ENCODE measurements at regions not wholly inside any gene's neighbourhood (a gene's known extent, or its start where the extent isn't known, plus 50 kb on each side); places are given as distances from the start of the nearest gene placed in this dataset.

DNA sequence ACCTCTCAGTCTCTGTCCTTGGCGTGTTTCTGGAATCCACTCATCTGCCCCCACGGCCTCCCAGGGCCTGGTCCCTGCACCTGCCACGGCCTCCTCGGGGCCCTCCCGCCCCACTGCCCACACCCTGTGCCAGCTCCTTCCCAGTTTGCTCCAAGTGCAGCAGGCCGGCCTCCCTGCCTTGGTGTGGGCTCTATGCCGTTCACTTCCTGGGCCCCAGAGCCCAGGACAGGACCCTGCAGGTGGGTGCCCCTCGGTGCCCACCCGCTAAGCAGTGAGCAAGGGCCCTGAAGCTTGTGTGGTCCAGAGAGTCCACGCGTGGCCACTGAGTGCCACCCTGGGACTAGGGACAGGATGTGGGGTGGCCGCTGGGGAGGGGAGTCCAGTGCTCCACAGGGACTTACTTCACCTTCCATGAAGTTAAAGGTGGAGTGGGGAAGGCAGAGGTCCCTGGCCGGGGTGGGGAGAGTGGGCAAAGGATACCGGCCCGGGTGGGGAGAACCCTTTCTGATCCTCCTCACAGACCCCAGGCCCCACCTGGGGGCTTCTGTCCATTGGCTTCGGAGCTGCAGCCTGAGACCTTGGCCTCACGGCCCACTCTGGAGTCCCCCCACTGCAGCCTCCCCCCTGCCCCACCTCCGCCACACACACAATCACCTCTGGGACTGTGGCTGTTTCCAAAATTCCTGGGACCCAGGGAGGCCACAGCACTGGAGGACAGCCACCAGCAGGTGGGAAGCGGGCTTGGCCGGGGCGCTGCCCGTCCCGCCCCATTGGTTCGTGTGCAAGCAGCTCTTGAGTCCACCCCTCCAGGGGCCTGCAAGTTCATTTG, 60.0 kb upstream of the NKX1-1 start:
- ChIA-PET CTCF (ENCODE audit: low intra/inter-chr PET ratio) (no interaction called here), POLR2A (no interaction called here)
- Histone ChIP-seq H3K9ac (ENCODE audit: insufficient read depth in 1 of 2, low read depth in 2 of 2, low read length in 2 of 2) (no peak overlapping the region), H3K27me3 (ENCODE audit: control insufficient read depth in 2 of 2, insufficient read depth in 2 of 2, low read length in 2 of 2) (peaks cover 32 to 53% of the 10 kb centered on the region in 2 experiments), H3K27ac (ENCODE audit: extremely low read depth, low read depth, low read length) (no peak overlapping the region), H3K4me3 (no peak overlapping the region), H3K4me1 (replicated peaks in 1 of 2; ENCODE audit: control insufficient read depth in 2 of 2, insufficient read depth in 2 of 2, low read length in 2 of 2) (peaks cover 0 to 30% of the 10 kb centered on the region in 2 experiments; a peak in 1 of 5 replicates), H2AFZ (ENCODE audit: low read depth, low read length) (no peak overlapping the region), H3K79me2 (ENCODE audit: control insufficient read depth, insufficient read depth, low read length) (no peaks in the 10 kb centered on the region), H3K4me2 (ENCODE audit: insufficient read depth, low read length) (no peak overlapping the region), H3K36me3 (ENCODE audit: control insufficient read depth, insufficient read depth, low read length) (no peaks in the 10 kb centered on the region), H4K20me1 (replicated peaks; ENCODE audit: control insufficient read depth, insufficient read depth, low read length) (peaks cover 2% of the 10 kb centered on the region), H3K9me1 (ENCODE audit: control insufficient read depth, insufficient read depth, low read length) (no peaks in the 10 kb centered on the region), H3K9me3 (replicated peaks; ENCODE audit: control insufficient read depth, insufficient read depth, low read depth, low read length) (no peaks in the 10 kb centered on the region; the same call in 1 of the 2 replicates)
- WGBS (ENCODE audit: insufficient coverage, low coverage, missing lambda C conversion rate) = 4% methylated on average over 24 of the region's 24 CpGs
- BruUV-seq (replicated peaks) = no TSS peak
- FAIRE-seq (no peak), ATAC-seq (no peak), DNase-seq (ENCODE audit: extremely low read depth in 1 of 4, low spot score in 3 of 4) (no peak)
- in situ Hi-C loops (cut with MboI) (no loop called here), intact Hi-C loops (cut with micrococcal nuclease) (no loop called here)
- TF ChIP-seq DLX4 (CRISPR knock-in tag; IDR thresholded peaks at IDR 0.05) (no peak), SMARCA5 (IDR thresholded peaks at IDR 0.05) (no peak), DACH1 (IDR thresholded peaks at IDR 0.05; ENCODE audit: partially characterized antibody) (no peak), CGGBP1 (CRISPR knock-in tag; IDR thresholded peaks at IDR 0.05) (no peak), ZNF57 (CRISPR knock-in tag; IDR thresholded peaks at IDR 0.05) (no peak), ZNF311 (CRISPR knock-in tag; IDR thresholded peaks at IDR 0.05) (no peak), POLR3A (IDR thresholded peaks at IDR 0.05; ENCODE audit: borderline replicate concordance, extremely low read depth, insufficient read depth, insufficient read length) (no peak)

Measured in K562 (cell line).